RPMI7951 (cell line): ENCODE measurements at regions not wholly inside any gene's neighbourhood (a gene's known extent, or its start where the extent isn't known, plus 50 kb on each side); places are given as distances from the start of the nearest gene placed in this dataset.
"Not testable (repeated sequence)": the region's sequence is repeated elsewhere in the genome, so short reads cannot be mapped to it uniquely, and the experiment has no call there.

Experiments
- DNase-seq: peaks from one replicate; pipeline ENCODE4 v3.0.0-alpha.2; 2012; ENCODE audit warnings: low read depth

- DNase-seq = no peak
These were observed 208.6 kb upstream of the KIF2A start for GRCh38 chr5:62097361-62097760.

- DNase-seq = no peak
These were observed 205.8 kb upstream of the KIF2A start for GRCh38 chr5:62100201-62100600.

- DNase-seq = not testable (repeated sequence)
These were observed 202.1 kb upstream of the KIF2A start for GRCh38 chr5:62103863-62104262.

GRCh38 chr5:62111428-62111827 lies 194.6 kb upstream of the KIF2A start:
- DNase-seq = no peak

- peak; percentile 7 for DNase-seq
These were observed 193.2 kb upstream of the KIF2A start for GRCh38 chr5:62112689-62113228.

- DNase-seq = no peak
These were observed 191.0 kb upstream of the KIF2A start for GRCh38 chr5:62115014-62115413.

- DNase-seq = no peak
These were observed 181.7 kb upstream of the KIF2A start for GRCh38 chr5:62124266-62124665.

- DNase-seq = no peak
These were observed 179.9 kb upstream of the KIF2A start for GRCh38 chr5:62126090-62126489.

- DNase-seq = no peak
These were observed 178.8 kb upstream of the KIF2A start for GRCh38 chr5:62127098-62127736.

- DNase-seq = no peak
These were observed 175.9 kb upstream of the KIF2A start for GRCh38 chr5:62130107-62130506.

- no peak for DNase-seq
These were observed 173.7 kb upstream of the KIF2A start for GRCh38 chr5:62132276-62132675.

- no peak for DNase-seq
These were observed 172.6 kb upstream of the KIF2A start for GRCh38 chr5:62133426-62133825.

GRCh38 chr5:62134811-62135210 lies 171.2 kb upstream of the KIF2A start:
- no peak for DNase-seq

GRCh38 chr5:62137628-62138027 lies 168.4 kb upstream of the KIF2A start:
- no peak for DNase-seq

- DNase-seq = no peak
These were observed 167.4 kb upstream of the KIF2A start for GRCh38 chr5:62138607-62139006.

- no peak for DNase-seq
These were observed 166.3 kb upstream of the KIF2A start for GRCh38 chr5:62139741-62140140.

GRCh38 chr5:62142351-62142750 lies 163.7 kb upstream of the KIF2A start:
- DNase-seq = no peak

GRCh38 chr5:62143268-62144229 lies 162.5 kb upstream of the KIF2A start:
- peak; percentile 26 for DNase-seq

- no peak for DNase-seq
These were observed 161.5 kb upstream of the KIF2A start for GRCh38 chr5:62144401-62145022.

GRCh38 chr5:62149879-62150278 lies 156.1 kb upstream of the KIF2A start:
- DNase-seq = no peak

GRCh38 chr5:62152394-62153087 lies 153.5 kb upstream of the KIF2A start:
- no peak for DNase-seq

GRCh38 chr5:62154758-62155157 lies 151.2 kb upstream of the KIF2A start:
- DNase-seq = no peak
